HG03066 (cell line): ENCODE measurements at regions not wholly inside any gene's neighbourhood (a gene's known extent, or its start where the extent isn't known, plus 50 kb on each side); places are given as distances from the start of the nearest gene placed in this dataset.

Source experiments
- ATAC-seq: cut with Tn5 transposase; IDR thresholded peaks from one replicate; pipeline ENCODE4 v1.9.1; 2021; ENCODE audit warnings: low read depth; ENCODE audit not compliant: unreplicated experiment

- ATAC-seq, result no peak
Observed at GRCh38 chr12:132439333-132439904, 50.5 kb upstream of the FBRSL1 start.

GRCh38 chr12:132438726-132439125, 51.2 kb upstream of the FBRSL1 start:
- ATAC-seq, result no peak

DNA sequence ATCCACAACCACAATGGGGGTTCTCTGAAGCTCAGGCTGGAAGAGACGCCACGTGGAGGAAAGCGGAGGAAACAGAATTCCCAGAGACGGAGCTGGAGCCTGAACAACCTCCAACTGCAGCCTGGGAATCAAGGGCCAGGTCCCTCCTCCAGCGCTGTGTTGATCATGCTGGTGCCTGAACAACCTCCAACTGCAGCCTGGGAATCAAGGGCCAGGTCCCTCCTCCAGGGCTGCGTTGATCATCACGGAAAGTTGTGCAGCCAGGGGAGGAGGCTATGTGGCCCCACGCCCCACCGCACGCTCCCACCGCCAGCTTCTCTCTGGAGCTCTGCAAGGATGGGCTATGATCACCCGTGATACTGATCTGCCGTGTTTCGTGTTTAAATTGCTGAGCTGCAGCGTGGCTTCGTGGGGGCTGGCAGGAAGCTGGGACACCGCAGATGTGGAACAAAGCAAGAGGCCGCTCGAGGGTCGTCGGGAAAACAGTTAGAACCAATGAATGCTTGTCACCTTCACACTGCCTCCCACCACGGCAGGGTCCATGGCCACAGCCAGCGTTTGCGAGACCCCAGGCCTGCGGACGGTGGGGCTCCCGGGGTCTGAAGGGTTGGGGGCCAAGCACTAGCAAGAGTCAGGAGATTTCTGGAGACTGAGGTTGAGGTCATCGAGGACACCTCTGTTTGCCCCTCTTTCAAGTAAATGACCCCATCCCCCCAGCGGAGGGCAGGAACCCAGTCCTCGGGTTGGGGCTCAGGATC, 51.8 kb upstream of the FBRSL1 start:
- no peak for ATAC-seq

- ATAC-seq, result no peak
Observed at GRCh38 chr12:132437252-132437932, 52.6 kb upstream of the FBRSL1 start.

DNA sequence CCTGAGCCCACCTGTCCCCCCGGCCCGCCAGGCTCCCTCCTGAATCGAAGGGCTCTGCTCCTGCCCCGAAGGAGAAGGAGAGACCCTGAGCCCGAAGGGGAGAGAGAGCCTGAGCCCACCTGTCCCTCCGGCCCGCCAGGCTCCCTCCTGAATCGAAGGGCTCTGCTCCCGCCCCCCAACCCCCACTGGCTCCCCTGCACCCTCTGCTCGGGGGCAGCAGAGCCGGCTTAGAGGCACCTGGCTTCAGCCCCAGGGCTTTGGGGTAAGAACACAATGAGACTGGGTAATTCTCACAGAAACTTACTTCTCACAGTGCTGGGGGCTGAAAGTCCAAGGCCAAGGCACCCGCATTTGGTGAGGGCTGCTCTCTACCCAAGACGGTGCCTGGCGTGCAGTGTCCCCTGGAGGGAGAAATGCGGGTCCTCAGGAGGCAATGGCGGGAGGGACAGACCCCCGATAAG, 53.1 kb upstream of the FBRSL1 start:
- no peak for ATAC-seq

GRCh38 chr12:132435486-132436187, 54.3 kb upstream of the FBRSL1 start:
- ATAC-seq, result no peak

GRCh38 chr12:132433641-132434395, 56.1 kb upstream of the FBRSL1 start:
- ATAC-seq, result no peak

GRCh38 chr12:132432721-132433577, 57.0 kb upstream of the FBRSL1 start:
- no peak for ATAC-seq

DNA sequence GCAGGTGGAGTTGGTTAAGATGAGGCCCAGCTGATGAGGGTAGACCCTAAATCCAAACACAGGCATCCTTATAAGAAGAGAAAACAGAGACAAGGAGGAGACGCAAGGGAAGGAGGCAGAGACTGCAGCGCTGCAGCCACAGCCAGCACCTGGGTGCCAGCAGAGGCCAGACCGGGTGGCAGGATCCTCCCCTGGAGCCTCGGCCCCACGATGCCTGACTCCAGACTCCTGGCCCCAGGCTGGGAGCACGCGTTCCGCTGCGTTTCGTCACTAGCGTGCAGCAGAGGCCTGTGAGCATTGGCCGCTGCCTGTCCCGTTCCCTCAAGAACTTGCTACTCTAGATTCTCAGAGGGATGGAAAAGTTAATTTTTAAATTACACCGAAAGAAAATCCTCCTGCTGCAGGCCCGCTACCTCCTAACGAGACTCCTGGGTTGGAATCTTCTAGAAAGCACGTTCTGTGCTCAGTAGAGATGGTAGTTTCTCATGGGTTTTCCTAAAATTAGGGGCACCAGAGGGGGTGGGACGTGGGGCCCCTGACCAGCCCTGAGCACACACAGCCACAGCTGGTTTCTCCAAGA, 57.7 kb upstream of the FBRSL1 start:
- no peak for ATAC-seq

- no peak for ATAC-seq
Observed at GRCh38 chr12:132430838-132431774, 58.8 kb upstream of the FBRSL1 start.

DNA sequence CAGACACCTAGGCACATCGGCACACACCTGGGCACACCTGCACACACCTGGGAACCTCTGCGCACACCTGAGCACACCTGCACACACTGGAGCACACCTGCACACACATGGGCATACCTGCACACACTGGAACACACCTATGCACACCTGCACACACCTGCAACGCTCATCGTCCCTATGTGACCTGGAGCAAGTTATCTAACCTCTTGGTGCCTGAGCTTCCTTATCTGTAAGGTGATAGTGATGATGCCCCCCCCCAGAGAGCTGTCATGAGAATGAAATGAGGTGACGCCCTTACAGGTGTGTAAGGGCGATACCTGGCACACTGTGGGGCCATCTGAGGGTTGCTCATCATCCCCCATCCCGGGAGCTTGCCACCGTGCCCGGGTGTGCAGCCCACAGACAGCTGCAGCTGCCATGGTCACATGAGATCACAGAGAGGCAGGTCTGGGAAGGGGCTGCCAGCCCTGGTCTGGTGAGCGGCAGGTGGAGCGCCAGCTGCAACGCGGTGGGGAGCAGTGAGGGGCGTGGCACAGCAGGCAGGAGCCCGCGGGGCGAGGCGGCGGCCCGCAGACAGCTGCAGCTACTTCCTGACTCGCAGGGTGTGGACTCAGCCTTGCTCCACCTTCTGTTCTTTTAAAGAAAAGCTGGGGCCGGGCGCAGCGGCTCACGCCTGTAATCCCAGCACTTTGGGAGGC, 59.9 kb upstream of the FBRSL1 start:
- no peak for ATAC-seq

GRCh38 chr12:132429602-132429945, 60.4 kb upstream of the FBRSL1 start:
- ATAC-seq, result no peak

- no peak for ATAC-seq
Observed at GRCh38 chr12:132428936-132429601, 60.9 kb upstream of the FBRSL1 start.

- ATAC-seq, result no peak
Observed at GRCh38 chr12:132427999-132428935, 61.7 kb upstream of the FBRSL1 start.

GRCh38 chr12:132427174-132427768, 62.7 kb upstream of the FBRSL1 start:
- ATAC-seq, result no peak
